ENCODE measurements at regions not wholly inside any gene's neighbourhood (a gene's known extent, or its start where the extent isn't known, plus 50 kb on each side); places are given as distances from the start of the nearest gene placed in this dataset.

DNA sequence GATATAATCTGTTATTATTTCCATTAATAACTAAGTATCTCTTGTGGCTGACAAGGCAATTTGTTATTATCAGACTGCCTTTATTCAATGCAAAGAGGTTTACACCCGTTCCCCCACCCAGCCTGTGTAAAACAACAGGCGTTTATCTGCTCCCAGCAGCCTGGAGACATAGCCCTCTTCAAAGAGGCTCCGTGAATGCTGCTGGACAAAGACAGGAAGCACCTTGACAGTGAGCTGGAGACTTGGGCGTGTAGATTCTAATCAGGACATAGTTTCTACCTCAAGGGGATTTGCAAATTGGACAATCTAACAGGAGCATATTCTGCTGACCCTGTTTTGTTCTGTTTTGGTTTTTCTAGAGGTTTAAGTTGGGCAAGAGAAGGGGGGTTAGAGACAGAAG lies 733.0 kb upstream of the KIRREL3 start:
- no peak for FAIRE-seq
- H3K4me3 ChIP-seq = no peak overlapping the region
- TF ChIP-seq, protein P1, sequence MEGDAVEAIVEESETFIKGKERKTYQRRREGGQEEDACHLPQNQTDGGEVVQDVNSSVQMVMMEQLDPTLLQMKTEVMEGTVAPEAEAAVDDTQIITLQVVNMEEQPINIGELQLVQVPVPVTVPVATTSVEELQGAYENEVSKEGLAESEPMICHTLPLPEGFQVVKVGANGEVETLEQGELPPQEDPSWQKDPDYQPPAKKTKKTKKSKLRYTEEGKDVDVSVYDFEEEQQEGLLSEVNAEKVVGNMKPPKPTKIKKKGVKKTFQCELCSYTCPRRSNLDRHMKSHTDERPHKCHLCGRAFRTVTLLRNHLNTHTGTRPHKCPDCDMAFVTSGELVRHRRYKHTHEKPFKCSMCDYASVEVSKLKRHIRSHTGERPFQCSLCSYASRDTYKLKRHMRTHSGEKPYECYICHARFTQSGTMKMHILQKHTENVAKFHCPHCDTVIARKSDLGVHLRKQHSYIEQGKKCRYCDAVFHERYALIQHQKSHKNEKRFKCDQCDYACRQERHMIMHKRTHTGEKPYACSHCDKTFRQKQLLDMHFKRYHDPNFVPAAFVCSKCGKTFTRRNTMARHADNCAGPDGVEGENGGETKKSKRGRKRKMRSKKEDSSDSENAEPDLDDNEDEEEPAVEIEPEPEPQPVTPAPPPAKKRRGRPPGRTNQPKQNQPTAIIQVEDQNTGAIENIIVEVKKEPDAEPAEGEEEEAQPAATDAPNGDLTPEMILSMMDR (IDR thresholded peaks at IDR 0.05) = no peak
- H3K27me3 ChIP-seq = peaks cover 0 to 11% (median 0%) of the 10 kb centered on the region in 4 donors
- 12 to 15% methylated on average over 4 of the region's 4 CpGs for whole genome bisulfite sequencing, 2 donors
- no peak for DNase-seq
- no peaks in the 10 kb centered on the region for H3K36me3 ChIP-seq
- H3K27ac ChIP-seq = no peak overlapping the region
- H3K9me3 ChIP-seq = no peaks in the 10 kb centered on the region
- no peak for ATAC-seq
- intact Hi-C loops (cut with DNase I) = no loop called here
- no peaks in the 10 kb centered on the region for H3K4me1 ChIP-seq

DNA sequence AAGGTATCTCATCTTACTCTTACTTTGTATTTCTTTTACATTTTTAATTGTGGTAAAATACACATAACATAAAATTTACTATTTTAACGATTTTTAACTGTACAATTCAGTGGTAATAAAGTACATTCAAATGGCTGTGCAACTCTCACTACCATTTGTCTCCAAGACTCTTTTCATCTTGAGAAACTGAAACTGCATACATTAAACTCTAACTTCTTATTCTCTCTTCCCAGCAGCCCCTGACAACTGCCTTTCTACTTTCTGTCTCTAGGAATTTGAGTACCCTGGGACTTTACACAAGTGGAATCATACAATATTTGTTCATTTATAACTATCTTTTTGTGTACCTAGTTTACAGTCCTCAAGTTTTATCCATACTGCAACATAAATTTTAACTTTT lies 725.8 kb upstream of the KIRREL3 start:
- H3K4me3 ChIP-seq = no peak overlapping the region
- H3K27ac ChIP-seq = no peak overlapping the region
- no peaks in the 10 kb centered on the region for H3K27me3 ChIP-seq
- TF ChIP-seq, protein P1 (IDR thresholded peaks at IDR 0.05) = no peak
- WGBS, 2 donors = 25 to 29% methylated on average over 1 of the region's 1 CpG
- H3K9me3 ChIP-seq = no peaks in the 10 kb centered on the region
- FAIRE-seq = no peak
- H3K36me3 ChIP-seq = no peaks in the 10 kb centered on the region
- DNase-seq = no peak
- intact Hi-C loops (cut with DNase I) = no loop called here
- no peak for ATAC-seq
- H3K4me1 ChIP-seq = no peaks in the 10 kb centered on the region

DNA sequence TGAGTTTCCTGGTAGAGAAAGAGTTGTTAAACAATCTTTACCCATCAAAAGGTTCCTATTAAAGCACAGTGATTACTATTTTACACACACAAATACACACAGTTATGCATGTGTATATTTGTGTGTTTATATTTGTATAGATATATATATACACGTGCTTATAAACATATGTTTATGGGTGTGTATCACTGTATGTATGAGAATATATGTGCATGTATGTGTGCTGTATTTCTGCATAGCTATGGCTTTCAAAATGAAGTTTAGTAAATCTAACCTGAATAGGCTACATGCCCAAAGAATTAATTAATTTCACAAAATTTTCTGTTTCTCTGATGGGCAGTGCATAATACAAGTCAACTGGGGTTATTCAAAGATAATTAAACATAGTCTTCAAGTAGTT lies 723.1 kb upstream of the KIRREL3 start:
- DNase-seq = no peak
- TF ChIP-seq, protein P1 (IDR thresholded peaks at IDR 0.05) = no peak
- intact Hi-C loops (cut with DNase I) = no loop called here
- no peaks in the 10 kb centered on the region for H3K27me3 ChIP-seq
- FAIRE-seq = no peak
- H3K4me1 ChIP-seq = no peaks in the 10 kb centered on the region
- no peaks in the 10 kb centered on the region for H3K36me3 ChIP-seq
- H3K9me3 ChIP-seq = no peaks in the 10 kb centered on the region
- 48 to 51% methylated on average over 1 of the region's 1 CpG for WGBS, 2 donors
- no peak overlapping the region for H3K4me3 ChIP-seq
- H3K27ac ChIP-seq = no peak overlapping the region
- no peak for ATAC-seq

- no peaks in the 10 kb centered on the region for H3K9me3 ChIP-seq
- no peaks in the 10 kb centered on the region for H3K27me3 ChIP-seq
- TF ChIP-seq, protein P1 (IDR thresholded peaks at IDR 0.05) = no peak
- no peaks in the 10 kb centered on the region for H3K36me3 ChIP-seq
- H3K27ac ChIP-seq = no peak overlapping the region
- H3K4me1 ChIP-seq = no peaks in the 10 kb centered on the region
- no peak overlapping the region for H3K4me3 ChIP-seq
- WGBS, 2 donors = 84 to 86% methylated on average over 2 of the region's 2 CpGs
- FAIRE-seq (no peak), ATAC-seq (no peak), DNase-seq (no peak)
- intact Hi-C loops (cut with DNase I) = no loop called here
Observed at GRCh38 chr11:127713226-127713625, 712.7 kb upstream of the KIRREL3 start.

- Histone ChIP-seq H3K4me1 (no peaks in the 10 kb centered on the region), H3K36me3 (no peaks in the 10 kb centered on the region), H3K4me3 (no peak overlapping the region), H3K27ac (no peak overlapping the region), H3K9me3 (no peaks in the 10 kb centered on the region), H3K27me3 (no peaks in the 10 kb centered on the region)
- no peak for ATAC-seq
- no peak for DNase-seq
- FAIRE-seq = no peak
- TF ChIP-seq, protein P1 (IDR thresholded peaks at IDR 0.05) = no peak
- WGBS, 2 donors = 80 to 85% methylated on average over 6 of the region's 6 CpGs
- intact Hi-C loops (cut with DNase I) = no loop called here
Observed at GRCh38 chr11:127711748-127712147, 711.2 kb upstream of the KIRREL3 start.

Measured in pancreas (tissue), 10 donors.